NOMO-1 (cell line): ENCODE measurements at regions not wholly inside any gene's neighbourhood (a gene's known extent, or its start where the extent isn't known, plus 50 kb on each side); places are given as distances from the start of the nearest gene placed in this dataset.
A peak's percentile ranks its signal among the peaks of the same experiment; 100 is the strongest.
"Not testable (repeated sequence)": the region's sequence is repeated elsewhere in the genome, so short reads cannot be mapped to it uniquely, and the experiment has no call there.

Source experiments
- DNase-seq, 2 experiments: peaks; one replicate each; lab custom pipeline; 2025; ENCODE audit not compliant: unreplicated experiment in 2 of 2; lab: John Stamatoyannopoulos, UW

DNA sequence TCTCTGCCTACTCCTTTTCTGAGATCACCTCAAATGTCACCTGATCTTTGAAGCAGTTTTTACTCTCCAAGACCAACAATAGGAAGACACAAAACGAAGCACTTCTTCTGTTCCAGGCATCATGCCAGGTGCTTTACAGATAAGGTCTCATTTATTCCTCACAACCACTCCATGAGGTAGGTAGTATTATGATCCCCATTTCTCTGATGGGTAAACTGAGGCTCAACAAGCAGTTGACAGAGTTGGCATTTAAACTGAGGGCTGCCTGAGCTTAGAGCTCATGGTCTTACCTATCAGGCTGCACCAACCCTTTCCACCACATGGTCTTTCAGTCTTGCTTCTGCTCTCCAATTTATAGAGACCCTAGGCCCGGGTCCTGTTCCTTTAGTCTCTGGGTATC, 147.2 kb upstream of the JUN start:
- DNase-seq, result no peak

DNA sequence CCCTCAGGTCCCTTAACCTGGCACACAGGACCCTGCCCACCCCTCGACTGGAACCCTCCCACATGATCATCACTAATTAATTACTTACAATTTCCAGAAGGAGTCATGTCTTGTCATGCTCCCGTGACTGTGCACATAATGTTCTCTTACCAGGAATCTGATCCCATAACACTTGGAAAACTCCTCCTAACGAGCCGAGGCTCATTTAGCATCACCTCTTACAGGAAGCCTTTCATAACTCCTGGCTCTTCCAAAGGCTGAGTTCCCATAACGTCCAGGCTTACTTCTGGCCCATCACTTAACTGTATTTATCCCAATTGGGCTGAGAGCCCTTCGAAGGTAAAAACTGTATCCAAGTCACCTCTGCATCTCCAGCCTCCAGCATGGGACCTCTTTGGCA, 147.9 kb upstream of the JUN start:
- DNase-seq, result no peak

DNA sequence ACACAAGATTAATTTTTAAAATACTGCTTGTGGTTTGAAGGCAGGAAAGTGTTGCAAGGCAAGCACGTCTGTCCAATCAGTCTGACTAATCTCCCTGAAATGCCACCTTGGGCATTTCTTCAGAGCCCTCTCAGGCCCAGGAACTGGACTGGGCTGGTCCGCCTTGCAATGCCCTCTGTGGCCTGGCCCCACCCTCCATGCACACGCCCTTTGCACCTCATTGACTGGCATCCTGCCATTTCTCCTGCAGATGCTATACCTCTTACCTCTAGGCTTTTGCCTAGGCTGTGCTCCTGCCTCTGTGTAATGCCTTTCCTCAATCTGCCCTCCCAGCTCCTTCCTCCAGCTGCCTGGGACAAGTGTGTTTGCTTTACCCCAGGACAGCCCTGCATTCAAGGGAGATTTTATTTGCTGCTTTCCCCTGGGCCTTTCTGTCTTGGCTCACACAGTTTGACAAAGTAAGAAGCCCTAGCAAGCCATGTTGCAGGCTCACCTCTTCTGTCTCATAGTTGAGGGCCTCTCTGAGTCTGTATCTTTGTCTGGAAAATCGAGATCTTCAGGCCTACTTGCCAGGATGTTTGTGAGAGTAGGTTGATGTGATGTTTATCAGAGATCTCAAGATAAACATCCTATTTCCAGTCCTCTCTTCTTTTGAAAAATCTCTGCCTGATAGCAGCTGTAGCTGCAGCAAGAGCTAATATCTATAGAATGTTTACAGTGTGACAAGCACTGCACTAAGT, 149.2 kb upstream of the JUN start:
- DNase-seq, result peak; percentile 80 to 81

DNA sequence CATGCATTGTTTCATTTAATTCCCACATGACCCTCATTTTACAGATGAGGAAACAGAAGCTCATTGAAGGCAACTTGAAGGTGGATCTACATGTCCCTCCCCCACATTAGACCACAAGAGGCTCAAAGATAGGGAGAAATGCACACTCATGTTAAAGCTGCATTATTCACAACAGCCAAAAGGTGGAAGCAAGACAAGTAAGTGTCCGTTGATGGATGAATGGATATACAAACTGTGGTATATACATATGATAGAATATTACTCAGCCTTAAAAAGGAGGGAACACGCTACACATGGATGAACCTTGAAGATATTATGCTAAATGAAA, 149.7 kb upstream of the JUN start:
- DNase-seq, result no peak

DNA sequence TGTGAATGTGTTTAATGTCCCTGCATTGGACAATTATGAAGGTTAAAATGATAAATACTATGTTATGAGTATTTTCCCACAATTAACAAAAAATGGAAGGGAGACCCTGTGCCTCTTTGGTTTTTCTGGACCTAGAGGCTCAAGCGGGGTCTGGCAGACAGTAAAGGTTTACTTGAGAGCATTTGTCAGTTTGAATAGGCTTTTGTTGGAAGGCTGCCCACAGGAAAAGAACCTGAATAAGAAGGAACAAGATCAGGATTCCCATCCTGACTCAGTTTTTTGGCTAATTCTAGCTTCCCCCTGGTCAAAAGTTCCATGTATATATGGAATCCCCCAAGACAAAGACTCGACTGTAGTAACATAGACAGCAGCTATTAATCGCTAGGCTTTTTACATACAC, 150.9 kb upstream of the JUN start:
- no peak for DNase-seq

DNA sequence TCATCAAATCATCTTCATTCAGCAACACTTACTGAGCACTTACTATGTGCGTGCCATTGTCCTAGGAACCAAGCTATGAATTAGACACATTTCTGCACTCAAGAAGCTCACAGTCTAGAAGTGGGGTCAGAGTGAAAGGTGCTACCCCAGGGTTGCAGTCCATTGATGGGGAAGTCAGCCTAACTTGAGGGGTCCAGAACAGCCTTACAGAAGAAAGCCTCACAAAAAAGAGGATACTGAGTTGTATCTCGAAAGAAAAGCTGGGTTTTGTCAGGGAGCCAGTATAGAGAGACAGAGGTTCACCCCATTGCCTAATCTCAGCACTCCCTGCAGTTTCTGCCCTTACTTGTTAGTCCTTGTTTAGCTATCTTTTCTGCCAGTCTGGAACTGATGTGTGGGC, 153.1 kb upstream of the JUN start:
- DNase-seq, result no peak

DNA sequence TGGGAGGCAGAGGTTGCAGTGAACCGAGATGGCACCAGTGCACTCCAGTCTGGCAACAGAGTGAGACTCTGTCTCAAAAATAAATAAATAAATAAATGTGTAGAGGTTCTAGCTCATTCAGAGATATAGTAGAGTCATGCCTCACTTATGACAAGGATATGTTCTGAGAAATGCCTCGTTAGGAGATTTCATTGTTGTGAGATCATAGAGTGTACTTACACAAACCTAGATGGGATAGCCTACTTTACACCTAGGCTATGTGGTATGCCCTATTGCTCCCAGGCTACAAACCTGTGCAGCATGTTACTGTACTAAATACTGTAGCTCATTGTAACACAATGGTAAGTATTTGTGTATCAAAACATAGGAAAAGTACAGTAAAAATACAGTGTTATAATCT, 155.3 kb upstream of the JUN start:
- no peak for DNase-seq

DNA sequence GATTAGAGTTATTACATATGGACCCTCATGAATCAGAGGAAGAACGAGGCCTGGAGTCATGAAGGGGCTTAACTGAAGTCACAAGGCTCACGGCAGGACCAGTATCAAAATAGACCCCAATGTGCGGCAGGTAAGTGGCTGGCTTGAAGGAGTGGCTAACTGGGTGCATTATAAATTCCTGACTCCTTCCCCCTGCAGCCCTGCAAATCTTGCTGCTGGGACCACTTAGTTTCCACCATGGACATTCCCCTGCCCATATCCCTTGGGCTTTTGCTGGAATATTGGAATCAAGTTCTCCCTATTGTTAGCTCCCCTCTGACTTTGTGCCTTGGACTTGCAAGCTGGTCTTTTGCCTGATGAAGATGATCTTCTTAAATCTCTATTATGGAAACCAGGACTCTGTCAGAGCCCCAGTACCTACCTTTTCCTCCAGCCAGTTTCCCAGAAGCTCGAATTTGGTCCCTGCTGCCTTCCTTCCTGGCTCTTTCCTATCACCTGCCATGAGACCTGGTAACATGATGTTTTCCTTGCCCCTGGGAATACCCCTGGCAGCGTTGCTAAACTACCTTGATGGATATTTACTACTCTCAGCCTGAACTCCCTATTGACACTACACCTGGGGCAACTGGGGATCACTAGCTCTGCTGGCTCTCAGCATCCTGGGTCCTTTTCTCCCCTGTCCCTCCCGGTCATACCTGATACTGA, 156.0 kb upstream of the JUN start:
- DNase-seq, result no peak

DNA sequence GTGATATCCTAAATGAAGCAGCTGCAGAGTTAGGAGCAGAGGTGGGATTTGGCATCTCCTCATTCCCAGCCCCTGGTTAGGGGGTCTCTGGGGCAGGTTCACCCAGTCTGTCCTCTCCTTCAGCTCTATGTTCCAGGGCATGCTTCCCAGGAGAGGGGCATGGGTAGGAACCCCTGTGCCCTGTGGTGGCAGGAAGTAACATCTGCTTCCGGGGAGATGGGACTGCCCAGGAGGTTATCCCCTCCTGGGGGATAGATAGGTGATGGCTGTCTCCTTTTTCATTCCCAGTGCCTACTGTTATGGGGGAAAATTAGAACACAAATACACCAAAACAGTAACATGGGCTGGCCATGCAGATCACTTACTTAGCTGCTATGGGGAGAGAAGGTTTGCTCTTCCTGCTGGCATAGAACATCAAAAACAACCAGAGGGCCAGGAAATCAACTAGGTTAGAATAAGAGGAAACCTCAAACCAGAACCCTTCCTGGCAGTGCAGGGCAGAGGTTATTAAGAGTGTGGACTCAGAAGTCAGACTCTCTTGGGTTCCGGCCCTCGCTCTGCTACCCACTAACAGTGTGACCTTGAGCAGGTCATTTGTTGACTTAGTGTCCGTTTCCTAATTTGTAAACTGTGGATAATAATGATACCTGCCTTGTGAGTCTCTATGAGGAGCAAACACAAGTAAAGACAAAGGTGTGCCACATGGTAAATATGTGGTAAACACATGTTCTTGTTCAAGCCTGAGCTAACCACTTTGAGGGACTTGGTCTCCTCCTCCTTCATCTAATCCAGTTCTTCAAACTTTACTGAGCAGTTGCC, 157.8 kb upstream of the JUN start:
- DNase-seq, result no peak

DNA sequence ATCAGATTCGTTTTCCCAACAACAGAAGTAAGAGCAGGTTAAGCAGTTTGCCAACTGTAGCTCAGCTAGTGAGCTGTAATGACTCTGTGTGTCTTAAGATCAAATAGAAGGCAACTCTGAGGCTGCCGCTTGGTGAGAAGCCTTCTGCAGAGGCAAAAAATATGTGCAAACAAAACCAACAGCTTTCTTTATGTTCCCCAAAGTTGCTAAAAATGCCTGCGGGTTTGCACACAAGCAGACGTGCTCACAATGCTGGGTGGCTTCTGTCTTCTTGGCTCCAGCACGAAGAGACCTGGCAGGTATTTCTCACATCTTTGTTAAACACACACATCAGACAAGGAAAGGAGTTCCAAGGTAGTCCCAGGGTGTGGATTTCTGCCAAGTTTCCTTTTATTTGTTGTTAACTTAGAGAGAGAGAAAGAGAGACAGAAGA, 158.9 kb upstream of the JUN start:
- DNase-seq, result no peak

DNA sequence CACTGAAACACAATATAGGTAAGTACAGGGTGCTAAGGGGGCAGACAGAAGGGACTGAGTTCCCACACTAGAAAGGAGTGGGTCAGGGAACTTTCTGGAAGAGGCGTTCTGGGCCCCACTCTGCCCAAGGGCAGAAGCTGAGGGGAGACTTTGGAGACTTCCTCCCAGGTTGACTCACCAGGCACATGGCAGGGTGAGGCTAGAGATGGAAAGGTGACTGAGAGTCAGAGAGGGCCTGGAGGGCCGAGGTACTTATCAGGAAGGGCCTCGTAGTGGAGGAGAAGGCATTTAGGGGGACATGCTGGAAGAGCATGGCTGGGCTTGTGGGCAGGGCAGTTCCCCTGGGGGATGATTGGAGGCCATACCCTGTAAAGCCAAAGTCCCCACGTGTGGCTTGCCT, 159.9 kb upstream of the JUN start:
- no peak for DNase-seq

DNA sequence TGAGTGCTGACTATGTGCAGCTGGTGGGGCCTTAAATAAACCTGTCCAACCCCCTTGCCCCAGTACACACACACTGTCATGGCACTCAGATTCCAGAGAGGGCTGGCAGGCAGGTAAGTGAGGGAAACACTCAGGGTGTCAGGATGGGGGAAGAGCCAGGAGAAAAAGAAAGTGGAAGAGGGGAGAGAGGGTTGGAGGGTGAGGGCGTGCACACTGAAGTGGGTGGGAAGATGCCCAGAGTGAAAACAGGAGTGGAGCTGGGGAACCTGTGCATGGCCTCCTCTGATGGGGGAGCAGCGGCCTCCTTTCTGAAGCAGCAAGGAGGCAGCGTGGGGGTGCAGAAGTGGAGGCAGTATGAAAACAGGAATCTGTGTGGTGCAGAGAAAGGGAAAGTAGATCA, 160.6 kb upstream of the JUN start:
- no peak for DNase-seq

DNA sequence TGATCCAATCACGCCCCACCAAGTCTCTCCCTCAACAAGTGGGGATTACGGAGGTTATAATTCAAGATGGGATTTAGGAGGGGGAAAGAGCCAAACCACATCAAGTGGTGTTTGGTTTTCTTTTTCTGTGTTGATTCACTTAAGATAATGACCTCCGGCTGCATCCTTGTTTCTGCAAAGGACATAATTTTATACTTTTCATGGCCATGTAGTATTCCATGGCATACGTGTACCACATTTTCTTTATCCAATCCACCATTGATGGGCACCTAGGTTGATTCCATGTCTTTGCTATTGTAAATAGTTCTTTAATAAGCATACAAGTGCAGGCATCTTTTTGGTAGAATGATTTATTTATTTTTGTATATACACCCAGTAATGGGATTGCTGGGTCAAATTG, 162.5 kb upstream of the JUN start:
- no peak for DNase-seq

DNA sequence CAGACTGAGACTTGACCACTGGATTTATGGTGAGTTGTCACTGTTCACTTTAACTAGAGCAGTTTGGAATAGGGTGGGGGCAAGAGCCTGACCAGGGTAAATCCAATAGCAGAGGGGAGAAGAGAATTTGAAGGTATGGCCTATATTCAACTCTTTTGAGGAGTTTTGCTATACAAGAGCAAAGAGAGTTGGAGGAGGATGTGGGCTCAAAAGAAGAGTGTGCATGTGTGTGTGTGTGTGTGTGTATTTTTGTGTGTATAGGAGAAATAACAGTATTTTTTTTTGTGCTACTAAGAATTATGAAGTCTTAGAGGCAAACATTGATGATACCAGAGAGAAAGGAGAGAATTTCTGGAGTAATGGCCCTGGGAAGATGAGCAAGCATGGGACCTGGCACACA, 164.8 kb upstream of the JUN start:
- DNase-seq, result no peak

DNA sequence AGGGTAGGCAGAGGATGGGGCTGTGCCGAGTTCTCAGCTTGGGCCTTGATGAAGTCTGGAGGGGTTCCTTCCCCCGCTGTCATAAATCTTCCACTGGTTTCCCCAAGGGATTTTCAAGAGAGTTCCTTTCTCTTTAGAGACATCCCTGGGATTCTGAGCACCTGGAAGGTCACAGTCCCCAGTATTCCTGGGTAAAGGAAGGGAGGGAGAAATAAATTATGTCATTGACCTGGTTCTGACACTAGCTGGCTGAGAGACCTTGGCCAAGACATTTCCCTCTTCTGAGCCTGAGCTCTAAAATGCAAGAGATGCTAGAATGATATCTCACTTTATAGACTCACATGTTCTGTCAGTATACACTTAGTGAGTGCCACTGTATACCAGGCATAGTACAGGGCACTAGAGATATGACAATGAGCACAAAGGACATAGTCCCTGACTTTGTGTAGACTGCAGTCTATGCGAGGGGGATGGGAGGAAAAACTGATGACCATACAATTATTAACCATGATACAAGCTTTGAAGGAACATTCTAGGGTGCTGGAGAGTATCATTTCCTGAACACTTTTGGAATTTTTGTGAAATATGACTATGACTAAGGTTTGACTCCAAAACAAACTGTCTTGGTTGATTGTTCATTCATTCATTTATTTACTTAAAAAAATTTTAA, 165.8 kb upstream of the JUN start:
- no peak for DNase-seq

DNA sequence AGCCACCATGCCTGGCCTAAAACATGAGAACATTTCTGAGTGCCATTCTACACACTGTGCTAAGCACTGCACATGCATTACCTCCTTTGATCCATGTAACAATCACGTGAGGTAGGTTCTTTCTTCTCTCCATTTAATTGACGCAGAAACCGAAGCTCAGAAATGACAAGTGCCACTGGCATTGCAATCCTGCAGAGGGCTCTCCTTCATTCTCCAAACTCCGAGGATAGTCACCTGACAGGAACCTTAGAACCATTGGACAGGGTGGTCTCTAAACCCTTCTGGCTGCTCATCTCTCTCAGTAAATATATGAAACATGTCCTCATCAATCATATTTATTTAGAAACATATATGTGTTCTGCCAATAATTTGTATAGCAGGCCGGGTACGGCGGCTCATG, 167.1 kb upstream of the JUN start:
- no peak for DNase-seq

DNA sequence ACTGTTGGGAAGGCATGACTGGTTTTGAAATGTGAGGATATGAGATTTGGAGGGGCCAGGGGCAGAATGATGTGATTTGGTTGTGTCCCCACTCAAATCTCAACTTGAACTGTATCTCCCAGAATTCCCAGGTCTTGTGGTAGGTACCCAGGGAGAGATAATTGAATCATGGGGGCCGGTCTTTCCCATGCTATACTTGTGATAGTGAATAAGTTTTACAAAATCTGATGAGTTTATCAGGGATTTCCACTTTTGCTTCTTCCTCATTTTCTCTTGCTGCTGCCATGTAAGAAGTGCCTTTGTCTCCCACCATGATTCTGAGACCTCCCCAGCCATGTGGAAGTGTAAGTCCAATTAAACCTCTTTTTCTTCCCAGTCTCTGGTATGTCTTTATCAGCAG, 170.1 kb upstream of the JUN start:
- not testable (repeated sequence) for DNase-seq

DNA sequence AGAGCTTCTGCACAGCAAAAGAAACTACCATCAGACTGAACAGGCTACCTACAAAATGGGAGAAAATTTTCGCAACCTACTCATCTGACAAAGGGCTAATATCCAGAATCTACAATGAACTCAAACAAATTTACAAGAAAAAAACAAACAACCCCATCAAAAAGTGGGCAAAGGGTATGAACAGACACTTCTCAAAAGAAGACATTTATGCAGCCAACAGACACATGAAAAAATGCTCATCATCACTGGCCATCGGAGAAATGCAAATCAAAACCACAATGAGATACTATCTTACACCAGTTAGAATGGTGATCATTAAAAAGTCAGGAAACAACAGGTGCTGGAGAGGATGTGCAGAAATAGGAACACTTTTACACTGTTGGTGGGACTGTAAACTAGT, 179.4 kb upstream of the JUN start:
- DNase-seq, result not testable (repeated sequence)

DNA sequence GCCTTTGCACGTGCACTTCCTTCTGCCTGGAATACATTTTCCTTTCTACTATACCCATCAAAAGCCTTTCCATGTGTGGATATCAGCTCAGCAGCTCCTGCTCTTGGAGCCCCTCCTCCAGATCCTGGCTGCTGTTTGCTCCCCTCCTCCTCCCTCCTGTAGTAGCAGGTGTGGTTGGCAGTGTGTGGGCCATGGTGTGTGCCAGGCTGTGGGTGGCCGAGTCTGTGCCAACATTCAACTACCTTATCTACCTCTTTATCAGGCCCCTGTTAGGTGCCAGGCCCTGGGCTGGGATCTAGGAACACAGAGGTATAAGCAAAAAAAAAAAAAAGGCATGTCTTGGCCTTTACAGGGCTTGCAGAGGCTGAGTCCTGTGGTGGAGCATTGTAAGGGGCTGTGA, 180.6 kb upstream of the JUN start:
- DNase-seq, result no peak

DNA sequence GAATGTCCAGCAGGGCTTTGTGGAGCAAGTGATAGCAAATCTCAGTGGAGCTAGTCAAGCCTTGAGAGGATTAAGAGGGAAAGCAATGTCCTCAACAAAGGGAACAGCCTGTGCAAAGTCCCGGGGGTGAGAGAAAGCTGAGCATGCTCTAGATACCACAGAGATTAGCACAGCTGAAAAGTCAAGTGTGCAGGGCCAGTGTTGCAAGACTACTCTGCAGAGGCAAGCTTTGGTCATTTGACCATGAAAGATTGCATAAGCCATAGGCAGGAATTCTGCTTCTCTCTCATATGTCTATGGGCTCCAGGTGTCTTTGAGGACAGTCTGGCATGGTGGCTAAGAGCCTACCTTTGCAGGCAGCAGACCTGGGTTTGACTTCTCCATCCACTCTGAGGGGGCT, 181.0 kb upstream of the JUN start:
- no peak for DNase-seq
